SK-N-SH (cell line): ENCODE measurements at regions not wholly inside any gene's neighbourhood (a gene's known extent, or its start where the extent isn't known, plus 50 kb on each side); places are given as distances from the start of the nearest gene placed in this dataset.

Source experiments
- CTCF ChIA-PET: fragments of 300-600, 350-600 bp; formaldehyde crosslinking; extraction: SDS; loops from one replicate; lab custom pipeline; 2021; lab: Yijun Ruan, JAX
- POLR2A ChIA-PET: fragments of 350-600 bp; sonication (Branson Sonifier 250); formaldehyde crosslinking; extraction: SDS; loops from one replicate; lab custom pipeline; 2020; ENCODE audit warnings: antibody characterized with exemption, inconsistent platforms; lab: Yijun Ruan, JAX
- DNase-seq: peaks from one replicate; pipeline ENCODE4 v3.0.0; 2012
- H2AFZ ChIP-seq: fragments of 200-600 bp; sonication (generic); 2 replicates; pipeline ENCODE4 v1.8.1; 2016; ENCODE audit warnings: antibody characterized with exemption, mild to moderate bottlenecking, low read depth
- H3F3A ChIP-seq: fragments of 200-600 bp; sonication (generic); replicated peaks from 2 replicates; pipeline ENCODE3; 2016; ENCODE audit warnings: antibody characterized with exemption, mild to moderate bottlenecking; ENCODE audit not compliant: insufficient read depth
- H3K27ac ChIP-seq, 2 experiments: fragments of 200-500 bp in 1 of 2; fragments of 200-600 bp in 1 of 2; sonication (Bioruptor generic) in 1 of 2; sonication (generic), shearing (Covaris generic) in 1 of 2; 2 replicates each; pipeline versions ENCODE4 v1.5.1 to v1.6.1; 2014 to 2016; ENCODE audit warnings: low read depth in 2 of 2, inconsistent platforms in 1 of 2, low read length in 1 of 2, mild to moderate bottlenecking in 1 of 2, mixed read lengths in 1 of 2
- H3K27me3 ChIP-seq: fragments of 200-600 bp; sonication (generic), shearing (Covaris generic); 2 replicates; pipeline ENCODE4 v1.6.1; 2016; ENCODE audit warnings: mixed run types; ENCODE audit not compliant: insufficient read depth
- H3K36me3 ChIP-seq, 2 experiments: fragments of 200-500 bp in 1 of 2; fragments of 200-600 bp in 1 of 2; sonication (Bioruptor generic) in 1 of 2; sonication (generic) in 1 of 2; replicated peaks in 1 of 2; 2 replicates each; pipeline versions ENCODE3 to v1.5.1; 2014 to 2016; ENCODE audit warnings: low read length in 1 of 2, mild to moderate bottlenecking in 1 of 2; ENCODE audit not compliant: insufficient read depth in 2 of 2, control insufficient read depth in 1 of 2
- H3K4me1 ChIP-seq, 2 experiments: fragments of 200-500 bp in 1 of 2; fragments of 200-600 bp in 1 of 2; sonication (Bioruptor generic) in 1 of 2; sonication (generic), shearing (Covaris generic) in 1 of 2; 2 replicates each; pipeline versions ENCODE4 v1.5.1 to v1.6.1; 2014 to 2016; ENCODE audit warnings: low read depth in 1 of 2, low read length in 1 of 2, mixed run types in 1 of 2; ENCODE audit not compliant: insufficient read depth in 2 of 2, control insufficient read depth in 1 of 2
- H3K4me2 ChIP-seq: fragments of 200-600 bp; sonication (generic), shearing (Covaris generic); 2 replicates; pipeline ENCODE4 v1.6.1; 2017; ENCODE audit warnings: mixed run types
- H3K4me3 ChIP-seq, 2 experiments: fragments of 200-500 bp in 1 of 2; fragments of 200-600 bp in 1 of 2; sonication (Bioruptor generic) in 1 of 2; sonication (generic), shearing (Covaris generic) in 1 of 2; 2 replicates each; pipeline versions ENCODE4 v1.5.1 to v1.8.1; 2014 to 2016; ENCODE audit warnings: low read depth in 2 of 2, inconsistent platforms in 1 of 2, low read length in 1 of 2, mild to moderate bottlenecking in 1 of 2, mixed read lengths in 1 of 2, moderate library complexity in 1 of 2
- H3K79me2 ChIP-seq: fragments of 200-600 bp; sonication (generic); 2 replicates; pipeline ENCODE4 v1.8.1; 2017; ENCODE audit warnings: mild to moderate bottlenecking; ENCODE audit not compliant: insufficient read depth
- H3K9ac ChIP-seq: fragments of 200-600 bp; sonication (generic); 2 replicates; pipeline ENCODE4 v1.6.1; 2017; ENCODE audit warnings: mixed run types
- H3K9me2 ChIP-seq: fragments of 200-600 bp; sonication (generic); 2 replicates; pipeline ENCODE4 v1.6.1; 2017; ENCODE audit warnings: mixed run types
- H3K9me3 ChIP-seq: fragments of 200-600 bp; sonication (generic); 2 replicates; pipeline ENCODE4 v1.6.1; 2017; ENCODE audit warnings: mixed run types, mild to moderate bottlenecking, moderate library complexity
- H4K20me1 ChIP-seq: fragments of 200-600 bp; sonication (generic); 2 replicates; pipeline ENCODE4 v1.6.1; 2017; ENCODE audit warnings: mild to moderate bottlenecking, mixed run types; ENCODE audit not compliant: insufficient read depth
- CTCF ChIP-seq: fragments of 200-600 bp; sonication (generic); IDR thresholded peaks from 2 replicates; pipeline ENCODE4 v1.6.1; 2017; ENCODE audit warnings: antibody characterized with exemption, mild to moderate bottlenecking, moderate library complexity
- ELF1 ChIP-seq: IDR thresholded peaks from 2 replicates; pipeline ENCODE4 v1.4.0; 2012
- EP300 ChIP-seq, 2 experiments: IDR thresholded peaks; 2 replicates each; pipeline versions ENCODE4 v1.4.0 to v1.6.1; 2012; ENCODE audit warnings: borderline replicate concordance in 1 of 2, low read depth in 1 of 2, low read length in 1 of 2
- EZH2phosphoT487 ChIP-seq: fragments of 200-600 bp; sonication (generic); IDR thresholded peaks from 2 replicates; pipeline ENCODE4 v1.6.1; 2017; ENCODE audit warnings: low read depth, mixed run types, mild to moderate bottlenecking, antibody characterized with exemption, moderate library complexity, borderline replicate concordance
- FOXJ3 ChIP-seq: sonication (generic); formaldehyde crosslinking; IDR thresholded peaks from 2 replicates; pipeline ENCODE4 v1.5.1; 2020; ENCODE audit warnings: mild to moderate bottlenecking, missing genetic modification reagents
- FOXM1 ChIP-seq: IDR thresholded peaks from 2 replicates; pipeline ENCODE4 v1.4.0; 2012; ENCODE audit warnings: low read depth, mild to moderate bottlenecking
- GABPA ChIP-seq: IDR thresholded peaks from 2 replicates; pipeline ENCODE4 v1.4.0; 2012; ENCODE audit warnings: low read depth, mild to moderate bottlenecking
- IRF3 ChIP-seq: fragments of 150-350 bp; IDR thresholded peaks from 2 replicates; pipeline ENCODE4 v1.6.1; 2016; ENCODE audit warnings: mild to moderate bottlenecking, low read depth, low read length
- JUND ChIP-seq: IDR thresholded peaks from 2 replicates; pipeline ENCODE4 v1.4.0; 2012
- MAX ChIP-seq: IDR thresholded peaks from 2 replicates; pipeline ENCODE4 v1.4.0; 2012; ENCODE audit warnings: low read depth
- MEF2A ChIP-seq: IDR thresholded peaks from 2 replicates; pipeline ENCODE4 v1.4.0; 2012; ENCODE audit warnings: low read depth, borderline replicate concordance
- MXI1 ChIP-seq: IDR thresholded peaks from 2 replicates; pipeline ENCODE4 v1.6.1; 2012; ENCODE audit warnings: mild to moderate bottlenecking, low read depth, low read length, improper control_type of control experiment
- NFIC ChIP-seq: IDR thresholded peaks from 2 replicates; pipeline ENCODE4 v1.4.0; 2012; ENCODE audit warnings: borderline replicate concordance
- RAD21 ChIP-seq: IDR thresholded peaks from 2 replicates; pipeline ENCODE4 v1.6.1; 2012; ENCODE audit warnings: mild to moderate bottlenecking, low read length
- RCOR1 ChIP-seq: fragments of 150-350 bp; IDR thresholded peaks from 2 replicates; pipeline ENCODE4 v1.6.1; 2017; ENCODE audit warnings: antibody characterized with exemption, low read length
- RFX5 ChIP-seq: IDR thresholded peaks from 2 replicates; pipeline ENCODE4 v1.6.1; 2012; ENCODE audit warnings: mild to moderate bottlenecking, improper control_type of control experiment, low read length
- SIN3A ChIP-seq: IDR thresholded peaks from 2 replicates; pipeline ENCODE4 v1.6.1; 2012; ENCODE audit warnings: low read depth, mild to moderate bottlenecking, low read length, moderate library complexity, borderline replicate concordance
- SMC3 ChIP-seq: IDR thresholded peaks from 2 replicates; pipeline ENCODE4 v1.6.1; 2012; ENCODE audit warnings: low read depth, low read length, improper control_type of control experiment
- TAF1 ChIP-seq: IDR thresholded peaks from 2 replicates; pipeline ENCODE4 v1.6.1; 2012; ENCODE audit warnings: low read depth, mild to moderate bottlenecking, low read length, moderate library complexity, borderline replicate concordance
- TCF12 ChIP-seq: IDR thresholded peaks from 2 replicates; pipeline ENCODE4 v1.4.0; 2012
- TEAD4 ChIP-seq: IDR thresholded peaks from 2 replicates; pipeline ENCODE4 v1.4.0; 2012; ENCODE audit warnings: mild to moderate bottlenecking, borderline replicate concordance; ENCODE audit not compliant: insufficient read depth
- USF1 ChIP-seq: IDR thresholded peaks from 2 replicates; pipeline ENCODE4 v1.4.0; 2012; ENCODE audit warnings: low read depth, borderline replicate concordance
- USF2 ChIP-seq: fragments of 150-350 bp; IDR thresholded peaks from 2 replicates; pipeline ENCODE4 v1.6.1; 2017; ENCODE audit warnings: antibody characterized with exemption, low read length, low read depth, borderline replicate concordance
- WGBS: methylation state at CpG from one replicate; pipeline ENCODE4 v1.1.6; 2017; ENCODE audit warnings: low lambda C conversion rate; 5-methylcytosine and 5-hydroxymethylcytosine counted together

GRCh38 chr14:29220072-29220471 lies 453.5 kb downstream of the FOXG1 start:
- Histone ChIP-seq H3K4me2 (no peak overlapping the region), H2AFZ (no peak overlapping the region), H3K36me3 (no peaks in the 10 kb centered on the region), H3K27me3 (peaks cover 8% of the 10 kb centered on the region; the same call in 1 of the 2 replicates), H4K20me1 (no peaks in the 10 kb centered on the region), H3K4me3 (no peak overlapping the region), H3K27ac (no peak overlapping the region), H3K9ac (no peak overlapping the region), H3K9me3 (no peaks in the 10 kb centered on the region), H3K9me2 (no peaks in the 10 kb centered on the region), H3K79me2 (no peaks in the 10 kb centered on the region), H3K4me1 (peaks cover 0 to 9% of the 10 kb centered on the region in 2 experiments; a peak in 1 of 4 replicates), H3F3A (no peaks in the 10 kb centered on the region)
- 5% methylated on average over 4 of the region's 4 CpGs for WGBS
- POLR2A ChIA-PET: no interaction called here
- DNase-seq: no peak
- CTCF ChIA-PET: interaction anchor here (1.3 to 1.6 kb wide), 2 partner anchors 17 to 467 kb away, joined by 4 read pairs; no protein-coding TSS in a partner anchor
- no peak for TF ChIP-seq USF2
- no peak for TF ChIP-seq RCOR1
- no peak for TF ChIP-seq TEAD4
- no peak for TF ChIP-seq JUND
- TF ChIP-seq EP300 (IDR thresholded peaks at IDR 0.05; ENCODE audit: borderline replicate concordance in 1 of 2, low read depth in 1 of 2, low read length in 1 of 2): no peak
- no peak for TF ChIP-seq MAX
- TF ChIP-seq SMC3: no peak
- TF ChIP-seq CTCF: no peak

GRCh38 chr14:29220566-29220965 lies 454.0 kb downstream of the FOXG1 start:
- no peaks in the 10 kb centered on the region for H3K9me3 ChIP-seq
- H3K4me1 ChIP-seq: peaks cover 0 to 9% of the 10 kb centered on the region in 2 experiments; a peak in 1 of 4 replicates
- no peaks in the 10 kb centered on the region for H3K36me3 ChIP-seq
- no peak overlapping the region for H3K4me2 ChIP-seq
- ChIA-PET CTCF (interaction anchor here (1.3 to 1.6 kb wide), 2 partner anchors 18 to 467 kb away, joined by 4 read pairs; no protein-coding TSS in a partner anchor), POLR2A (no interaction called here)
- DNase-seq: no peak
- H3K27ac ChIP-seq: no peak overlapping the region
- H3F3A ChIP-seq: no peaks in the 10 kb centered on the region
- H3K27me3 ChIP-seq: peaks cover 8% of the 10 kb centered on the region; the same call in 1 of the 2 replicates
- TF ChIP-seq GABPA (no peak), JUND (no peak), FOXM1 (no peak), TCF12 (no peak), IRF3 (no peak), ELF1 (no peak), RFX5 (no peak), RAD21 (no peak), NFIC (no peak), MEF2A (no peak), EZH2phosphoT487 (no peak), SIN3A (no peak), MXI1 (no peak), CTCF (no peak), USF1 (no peak), RCOR1 (no peak), FOXJ3 (CRISPR knock-in tag) (no peak), TAF1 (no peak)
- H3K9ac ChIP-seq: no peak overlapping the region
- H4K20me1 ChIP-seq: no peaks in the 10 kb centered on the region
- no peak overlapping the region for H3K4me3 ChIP-seq
- H2AFZ ChIP-seq: no peak overlapping the region
- 12% methylated on average over 3 of the region's 3 CpGs for WGBS
- no peaks in the 10 kb centered on the region for H3K79me2 ChIP-seq
- no peaks in the 10 kb centered on the region for H3K9me2 ChIP-seq
